Kidney tubule cell (primary cell): ENCODE measurements at regions not wholly inside any gene's neighbourhood (a gene's known extent, or its start where the extent isn't known, plus 50 kb on each side); places are given as distances from the start of the nearest gene placed in this dataset.

Experiments
- DNase-seq: peaks from one replicate; pipeline ENCODE4 v3.0.0-alpha.2; 2018; ENCODE audit warnings: low spot score

DNA sequence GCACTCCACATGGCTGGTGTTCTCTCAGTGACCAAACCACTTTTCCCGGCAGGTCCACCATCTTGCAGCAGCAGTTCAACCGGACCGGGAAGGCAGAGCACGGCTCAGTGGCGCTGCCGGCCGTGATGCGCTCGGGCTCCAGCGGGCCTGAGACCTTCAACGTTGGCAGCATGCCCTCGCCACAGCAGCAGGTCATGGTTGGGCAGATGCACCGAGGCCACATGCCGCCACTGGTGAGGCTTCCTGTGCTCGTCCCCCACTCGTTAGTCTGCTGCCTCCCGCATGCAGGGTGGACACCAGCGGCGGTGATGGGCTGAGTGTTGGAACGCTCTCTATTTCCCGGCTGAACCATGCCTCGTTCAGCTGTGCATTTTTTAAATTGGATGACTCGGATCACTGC, 344.9 kb upstream of the TPM1 start:
- DNase-seq, result no peak

DNA sequence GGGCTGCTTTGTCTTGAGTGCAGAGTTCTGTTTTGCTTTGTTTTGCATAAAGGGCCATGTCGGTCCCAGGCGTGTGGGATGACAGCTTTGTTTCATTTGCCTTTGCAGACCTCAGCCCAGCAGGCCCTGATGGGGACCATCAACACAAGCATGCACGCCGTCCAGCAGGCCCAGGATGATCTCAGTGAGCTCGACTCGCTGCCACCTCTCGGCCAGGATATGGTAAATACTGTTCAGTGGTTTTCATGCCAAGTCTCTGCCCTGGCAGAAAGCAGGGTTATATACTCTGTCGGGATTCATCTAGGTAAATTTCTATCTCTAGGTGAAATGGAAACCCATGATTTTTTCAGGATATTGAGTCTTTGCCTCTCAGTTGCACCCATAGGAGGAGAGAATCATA, 343.9 kb upstream of the TPM1 start:
- DNase-seq, result no peak

DNA sequence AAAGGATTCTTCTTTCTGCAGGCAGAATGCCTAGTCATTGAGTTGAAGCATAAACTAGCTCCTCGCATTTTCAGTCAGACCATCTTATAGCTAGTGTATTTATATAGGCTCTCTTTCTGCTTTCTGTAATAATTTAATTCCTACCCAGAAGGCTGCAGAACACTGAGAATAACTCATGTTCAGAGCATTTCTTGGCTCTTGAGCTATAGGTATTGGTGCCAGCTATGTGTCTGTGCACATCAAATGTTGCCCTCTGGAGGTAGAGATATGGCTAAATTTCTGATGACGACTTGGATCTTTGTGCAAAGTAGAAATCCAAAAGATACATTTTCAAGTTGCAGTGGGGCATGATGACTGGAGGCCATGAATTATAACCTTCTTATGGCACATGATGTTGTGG, 336.2 kb upstream of the TPM1 start:
- DNase-seq, result peak; percentile 6

DNA sequence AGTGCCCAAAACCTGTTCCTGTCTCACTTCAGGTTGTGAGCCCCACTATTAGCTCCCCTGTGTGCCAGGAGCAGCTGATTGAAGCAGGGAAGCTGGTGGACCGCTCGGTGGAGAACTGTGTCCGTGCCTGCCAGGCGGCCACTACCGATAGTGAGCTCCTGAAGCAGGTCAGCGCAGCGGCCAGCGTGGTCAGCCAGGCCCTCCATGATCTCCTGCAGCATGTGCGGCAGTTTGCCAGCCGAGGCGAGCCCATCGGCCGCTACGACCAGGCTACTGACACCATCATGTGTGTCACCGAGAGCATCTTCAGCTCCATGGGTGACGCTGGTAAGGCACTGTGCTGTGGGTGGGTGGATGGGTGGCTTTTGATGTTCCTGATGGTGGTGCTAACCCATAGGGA, 334.1 kb upstream of the TPM1 start:
- DNase-seq, result no peak

DNA sequence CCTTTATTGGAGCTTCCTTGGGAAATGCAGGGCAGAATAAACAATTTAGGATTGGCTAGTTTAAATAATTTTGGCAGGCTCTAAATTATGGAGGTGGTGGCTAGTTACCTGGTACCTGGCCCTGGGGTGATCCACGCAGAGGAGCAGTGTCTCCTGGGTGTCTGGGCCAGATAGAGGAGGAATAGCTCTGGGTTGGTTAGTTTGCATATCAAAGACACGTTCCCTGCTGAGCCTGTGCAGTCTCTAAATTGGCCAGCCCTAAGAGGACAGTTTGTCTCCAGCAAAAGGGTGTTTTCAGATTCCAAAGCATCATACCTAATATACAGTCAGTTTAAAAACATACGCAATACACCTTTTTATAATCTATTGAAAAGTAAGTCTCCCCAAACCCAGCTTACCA, 333.3 kb upstream of the TPM1 start:
- no peak for DNase-seq

DNA sequence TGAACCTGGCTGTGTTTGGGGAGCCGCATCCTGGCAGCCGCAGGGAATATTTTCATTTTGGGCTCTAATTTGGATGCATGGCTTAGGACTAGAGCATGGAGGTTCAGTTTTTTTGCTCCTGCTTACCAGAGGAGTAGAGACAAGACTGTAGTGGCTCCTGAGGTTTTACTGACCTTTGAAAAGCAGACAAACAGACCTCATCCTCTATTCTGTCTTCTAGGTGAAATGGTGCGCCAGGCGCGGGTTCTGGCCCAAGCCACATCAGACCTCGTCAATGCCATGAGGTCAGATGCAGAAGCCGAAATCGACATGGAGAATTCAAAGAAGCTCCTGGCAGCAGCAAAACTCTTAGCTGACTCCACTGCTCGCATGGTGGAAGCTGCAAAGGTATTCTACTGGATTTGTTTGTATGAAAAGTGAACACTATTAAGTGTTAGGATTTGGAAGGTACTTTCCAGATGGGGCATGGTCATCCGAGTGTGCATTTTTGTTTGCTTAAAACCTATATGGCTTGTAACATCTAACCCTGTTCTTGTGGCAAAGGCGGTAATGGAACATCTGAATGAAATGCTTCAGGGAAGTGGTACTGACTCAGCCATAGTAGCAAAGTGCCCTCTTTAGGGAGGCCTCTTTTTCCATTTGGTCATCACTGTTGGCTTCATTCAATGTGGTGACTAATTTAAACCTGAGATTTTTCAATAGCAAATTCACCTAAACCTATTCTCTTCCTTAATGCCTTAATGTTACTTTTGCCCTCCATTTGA, 330.7 kb upstream of the TPM1 start:
- peak; percentile 46 for DNase-seq

DNA sequence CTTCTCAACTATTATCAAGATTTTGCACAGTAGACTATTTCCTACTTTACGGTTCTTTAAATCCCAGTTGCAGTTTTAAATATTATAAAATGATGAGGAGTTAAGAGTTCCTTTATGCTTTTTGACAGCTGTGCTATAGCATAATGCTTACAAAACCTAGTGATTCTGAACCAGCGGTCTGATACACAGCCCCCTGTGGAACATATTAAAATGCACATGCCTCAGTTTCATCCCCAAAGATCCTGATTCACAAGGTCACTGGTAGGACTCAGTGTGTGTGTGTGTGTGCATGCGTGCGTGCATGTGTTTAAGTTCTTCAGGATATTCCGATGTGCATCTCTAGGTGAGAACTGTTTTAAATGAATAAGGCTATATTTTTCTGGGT, 330.1 kb upstream of the TPM1 start:
- no peak for DNase-seq

DNA sequence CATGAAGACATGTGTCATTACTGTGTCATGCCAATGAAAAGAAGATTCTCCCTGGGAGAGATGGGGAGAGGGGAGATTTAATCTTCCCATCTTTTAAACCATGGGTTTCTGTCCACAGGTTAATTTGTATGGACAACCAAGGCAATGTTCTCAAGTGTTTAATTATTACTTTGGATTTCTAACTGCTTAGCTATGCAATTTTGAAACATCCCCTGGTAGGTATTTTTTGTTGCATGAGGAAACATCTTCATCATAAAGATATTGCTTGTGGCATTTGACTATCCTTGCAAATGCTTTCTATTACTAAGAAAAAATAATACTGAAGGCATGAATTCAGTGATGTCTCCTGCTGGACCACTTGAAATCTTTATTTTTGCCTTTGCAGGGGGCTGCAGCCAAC, 326.6 kb upstream of the TPM1 start:
- no peak for DNase-seq

DNA sequence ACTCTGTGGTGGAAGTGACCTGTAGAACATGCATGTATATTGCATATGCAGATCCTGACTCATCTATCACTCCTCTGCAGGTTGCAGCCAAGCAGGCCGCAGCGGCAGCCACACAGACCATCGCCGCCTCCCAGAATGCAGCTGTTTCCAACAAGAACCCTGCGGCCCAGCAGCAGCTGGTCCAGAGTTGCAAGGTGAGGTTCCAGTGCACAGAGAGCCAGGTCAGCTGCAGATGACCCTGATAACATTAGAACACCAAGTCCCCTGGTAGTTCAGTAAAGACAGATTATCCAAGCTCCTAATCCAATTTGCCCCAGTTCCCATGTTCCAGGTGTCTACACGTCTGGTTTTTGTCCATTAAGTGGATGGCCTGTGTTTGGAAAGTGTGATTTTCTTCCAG, 325.1 kb upstream of the TPM1 start:
- DNase-seq, result no peak

DNA sequence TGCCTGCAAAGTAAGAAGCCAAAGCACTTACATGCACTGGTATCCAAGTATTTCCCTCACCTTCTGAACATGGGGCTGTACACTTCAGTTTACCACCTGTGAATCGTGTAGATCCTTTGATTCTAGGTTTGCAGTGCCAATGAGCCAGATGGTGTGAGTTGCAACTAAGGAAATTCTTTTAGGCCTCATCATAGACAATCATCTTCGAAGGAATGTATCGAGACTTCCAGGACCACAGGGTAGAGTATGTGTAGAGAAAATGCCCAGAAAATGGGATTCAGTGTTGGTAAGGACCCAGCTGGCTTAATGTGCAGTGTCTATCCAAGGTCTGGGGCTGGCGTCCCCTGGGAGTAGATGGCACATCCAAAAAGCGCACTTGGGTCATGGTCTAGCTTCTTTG, 323.2 kb upstream of the TPM1 start:
- DNase-seq, result peak; percentile 46

DNA sequence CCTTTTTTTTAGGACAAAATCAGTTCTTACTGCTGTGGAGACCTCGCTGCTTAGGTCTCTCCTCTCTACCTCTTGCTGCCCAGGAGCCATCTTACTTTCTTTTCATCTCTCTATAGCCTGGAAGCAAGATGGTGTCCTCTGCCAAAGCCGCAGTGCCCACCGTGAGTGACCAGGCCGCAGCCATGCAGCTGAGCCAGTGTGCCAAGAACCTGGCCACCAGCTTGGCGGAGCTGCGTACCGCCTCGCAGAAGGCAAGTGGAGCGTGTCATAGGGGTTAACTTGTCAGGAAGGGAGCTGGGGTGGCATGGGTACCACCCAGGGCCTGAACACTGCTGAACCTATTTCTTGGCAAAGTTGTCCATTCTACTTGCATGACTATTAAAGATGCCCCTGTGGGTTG, 320.3 kb upstream of the TPM1 start:
- DNase-seq, result no peak

DNA sequence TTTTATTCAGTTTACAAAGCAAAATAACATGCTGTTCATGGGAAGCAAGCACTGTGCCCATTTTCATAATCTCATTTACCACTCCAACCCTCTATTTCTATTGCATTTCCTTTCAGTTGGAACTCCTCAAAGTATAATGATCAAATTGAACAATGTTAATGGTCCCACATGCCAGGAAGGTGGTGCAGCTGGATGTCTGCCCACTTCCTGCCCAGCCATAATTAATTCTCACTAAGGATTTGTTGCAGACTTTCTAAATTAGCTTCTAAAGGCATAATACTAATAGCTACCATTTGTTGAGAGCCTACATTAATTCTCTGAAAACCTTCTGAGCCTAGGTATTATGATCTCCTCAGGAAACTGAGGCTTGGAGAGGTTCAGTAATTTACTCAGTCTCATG, 316.1 kb upstream of the TPM1 start:
- no peak for DNase-seq

DNA sequence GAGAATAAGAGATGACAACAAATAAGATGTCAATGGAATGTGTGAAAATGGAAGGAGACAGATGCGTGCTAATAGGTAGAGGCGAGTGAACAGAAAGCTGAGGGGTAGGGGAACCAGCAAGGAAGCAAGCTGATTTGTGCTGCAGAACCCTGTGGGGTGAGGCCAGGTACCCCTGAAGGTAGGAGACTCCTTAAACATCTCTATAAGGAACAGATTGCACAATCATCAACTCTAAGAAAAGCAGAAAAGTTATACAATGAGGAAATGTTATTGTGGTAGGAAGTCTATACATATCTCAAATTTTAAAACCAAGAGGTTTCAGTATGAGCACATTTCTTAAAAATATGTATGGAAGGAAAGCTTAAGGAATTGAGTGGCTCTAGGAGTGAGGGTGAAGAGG, 315.0 kb upstream of the TPM1 start:
- DNase-seq, result no peak

DNA sequence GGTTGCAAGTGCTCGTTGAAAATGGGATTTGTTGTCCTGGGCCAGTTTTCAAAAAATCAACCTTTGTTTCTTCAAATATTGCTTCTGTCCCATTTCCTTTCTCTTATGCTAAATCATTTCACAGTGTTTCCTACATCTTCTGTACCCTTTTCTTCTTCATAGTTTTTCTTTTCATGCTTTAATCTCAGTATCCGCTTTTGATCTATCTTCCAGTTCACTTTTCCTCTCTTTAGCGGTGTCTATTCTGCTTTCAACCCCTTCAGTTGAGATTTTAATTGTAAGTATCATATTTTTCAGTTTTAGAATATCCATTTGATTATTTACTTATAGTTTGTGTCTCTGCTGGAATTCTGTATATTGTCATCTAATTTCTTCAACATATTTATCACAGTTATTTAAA, 311.7 kb upstream of the TPM1 start:
- DNase-seq, result no peak

DNA sequence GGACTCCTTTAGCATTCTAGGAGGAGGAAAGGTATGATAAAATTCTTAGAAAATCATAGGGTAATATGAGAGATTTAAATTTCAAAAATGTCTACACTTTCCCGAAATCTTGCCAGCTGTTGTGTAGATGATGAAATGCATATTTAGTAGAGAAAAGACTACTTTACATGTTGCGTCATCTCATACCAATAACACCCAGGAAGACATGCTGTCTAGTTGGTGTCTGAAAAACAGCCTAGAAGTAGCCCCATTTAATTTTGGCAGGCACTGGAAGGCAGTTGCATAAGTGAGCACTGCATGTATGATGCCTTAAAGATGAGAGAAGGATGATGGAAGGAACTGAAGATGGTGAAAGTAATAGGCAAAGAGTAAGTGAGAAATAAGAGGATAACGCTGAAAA, 310.5 kb upstream of the TPM1 start:
- no peak for DNase-seq

DNA sequence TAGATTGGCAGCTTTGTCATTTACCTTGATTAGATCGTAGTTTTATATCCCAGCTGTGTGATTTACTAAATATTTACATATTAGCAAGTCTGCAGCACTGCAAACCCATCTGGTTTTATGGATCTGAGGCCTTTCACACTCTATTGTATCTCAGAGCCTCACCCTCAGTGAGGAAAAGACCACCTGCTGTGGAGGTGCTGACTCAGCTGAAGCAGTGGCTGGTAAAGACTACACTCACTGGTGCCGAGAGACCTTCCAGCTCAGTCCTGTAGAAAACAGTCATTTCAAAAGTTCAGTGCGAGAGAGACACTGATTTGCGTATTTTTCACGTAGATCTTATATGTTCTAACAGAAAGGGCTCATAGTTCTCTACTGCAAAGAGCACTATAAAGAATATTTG, 307.8 kb upstream of the TPM1 start:
- DNase-seq, result no peak

DNA sequence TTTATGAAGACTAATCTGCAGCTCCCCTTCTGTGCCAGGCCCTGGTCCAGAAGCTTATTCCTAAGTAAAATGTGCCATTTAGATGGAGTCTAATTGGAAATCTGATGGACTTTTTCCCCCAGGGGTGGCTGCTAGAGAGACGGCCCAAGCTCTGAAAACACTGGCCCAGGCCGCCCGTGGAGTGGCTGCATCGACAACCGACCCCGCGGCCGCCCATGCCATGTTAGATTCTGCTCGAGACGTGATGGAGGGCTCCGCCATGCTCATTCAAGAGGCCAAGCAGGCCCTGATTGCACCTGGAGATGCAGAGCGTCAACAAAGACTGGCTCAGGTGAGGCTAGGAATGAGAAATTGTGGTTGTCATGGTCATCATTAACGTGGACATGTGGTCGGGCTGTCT, 305.8 kb upstream of the TPM1 start:
- DNase-seq, result no peak

DNA sequence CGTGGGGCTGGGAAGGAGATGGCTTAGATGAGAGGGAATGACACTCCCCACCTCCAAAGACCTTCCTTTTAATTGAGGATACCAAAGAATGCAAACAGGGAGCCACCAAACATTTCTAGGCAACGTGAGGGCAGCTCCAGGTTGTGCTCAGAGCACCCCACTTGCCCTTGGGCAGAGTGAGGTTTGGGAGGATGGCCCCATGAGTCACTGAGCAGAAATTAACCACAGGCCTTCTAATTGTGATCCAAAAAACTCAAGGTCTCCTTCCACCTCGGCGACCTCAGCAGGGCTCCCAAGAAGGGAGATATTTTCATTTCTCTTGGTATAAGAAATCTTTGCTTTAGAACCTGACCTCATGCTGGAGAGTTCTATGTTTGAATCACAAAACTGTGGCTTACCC, 305.0 kb upstream of the TPM1 start:
- DNase-seq, result no peak

DNA sequence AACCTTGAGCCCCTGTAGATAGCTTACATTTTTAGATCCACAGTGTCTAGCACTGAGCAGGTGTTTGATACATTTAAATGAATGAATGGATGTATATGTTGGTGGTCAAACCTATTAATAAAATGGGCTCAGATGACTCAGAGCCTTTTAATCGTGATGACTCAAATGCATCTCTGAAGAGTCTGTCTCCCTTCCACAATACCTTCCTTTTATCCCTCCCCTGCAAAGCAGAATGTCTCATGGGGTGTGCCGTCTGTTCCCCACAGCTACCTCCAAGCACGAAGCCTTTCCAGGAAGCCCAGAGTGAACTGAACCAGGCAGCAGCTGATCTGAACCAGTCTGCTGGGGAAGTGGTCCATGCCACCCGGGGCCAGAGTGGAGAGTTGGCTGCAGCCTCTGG, 303.5 kb upstream of the TPM1 start:
- peak; percentile 89 for DNase-seq

DNA sequence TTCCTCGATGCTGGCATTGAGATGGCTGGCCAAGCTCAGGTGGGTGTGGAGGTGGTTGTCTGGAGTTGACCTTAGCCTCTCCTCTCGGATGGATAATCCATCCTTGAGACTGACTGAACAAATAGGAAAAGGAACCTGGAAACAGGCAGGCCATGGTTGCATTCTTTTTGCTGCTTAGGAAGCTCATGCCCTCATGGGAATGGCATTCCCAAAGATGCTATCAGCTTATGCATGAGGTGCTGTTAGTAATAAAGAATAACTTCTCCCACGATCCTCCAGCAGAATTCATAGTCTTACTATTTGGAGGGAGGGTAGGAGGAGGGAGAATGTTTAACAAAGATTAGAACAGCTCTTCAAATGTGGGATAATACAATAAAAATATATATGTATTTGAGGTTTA, 303.0 kb upstream of the TPM1 start:
- peak; percentile 82 for DNase-seq

DNA sequence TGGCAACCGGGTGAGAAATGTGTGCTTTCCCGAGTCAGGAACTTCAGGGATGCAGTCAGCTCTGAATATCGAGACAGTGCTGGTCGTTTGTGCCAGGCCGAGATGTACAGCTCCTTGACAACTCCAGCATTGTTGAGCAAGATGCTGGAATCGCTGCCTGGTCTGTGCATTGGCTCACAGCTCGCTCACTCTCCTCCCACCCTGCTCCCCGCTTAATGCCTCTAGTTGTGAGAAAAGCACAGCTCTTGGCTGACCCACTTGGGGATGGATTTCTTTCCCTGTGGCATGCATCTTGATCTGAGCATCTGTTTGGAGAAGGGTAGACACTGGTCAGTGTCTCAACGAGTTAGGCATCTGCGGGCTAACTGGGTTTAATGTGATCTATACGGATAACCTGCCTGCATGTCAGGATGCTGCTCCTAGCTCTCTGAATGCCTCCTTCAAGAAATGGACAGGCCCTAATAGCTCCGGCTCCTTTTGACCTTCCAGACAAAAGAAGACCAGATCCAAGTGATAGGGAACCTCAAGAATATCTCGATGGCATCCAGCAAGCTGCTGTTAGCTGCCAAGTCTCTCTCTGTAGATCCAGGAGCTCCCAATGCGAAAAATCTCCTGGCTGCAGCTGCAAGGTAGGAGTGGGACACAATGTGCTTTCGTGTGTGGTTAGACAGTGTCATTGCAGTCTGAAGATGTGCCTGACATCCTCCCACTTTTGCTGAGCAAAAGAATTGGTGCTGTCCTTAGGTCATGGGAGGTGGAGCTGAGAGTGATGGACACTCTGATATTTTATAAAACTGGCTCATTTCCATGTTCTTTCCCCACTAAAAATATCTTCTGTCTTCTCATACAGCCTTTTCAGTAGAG, 302.2 kb upstream of the TPM1 start:
- no peak for DNase-seq

DNA sequence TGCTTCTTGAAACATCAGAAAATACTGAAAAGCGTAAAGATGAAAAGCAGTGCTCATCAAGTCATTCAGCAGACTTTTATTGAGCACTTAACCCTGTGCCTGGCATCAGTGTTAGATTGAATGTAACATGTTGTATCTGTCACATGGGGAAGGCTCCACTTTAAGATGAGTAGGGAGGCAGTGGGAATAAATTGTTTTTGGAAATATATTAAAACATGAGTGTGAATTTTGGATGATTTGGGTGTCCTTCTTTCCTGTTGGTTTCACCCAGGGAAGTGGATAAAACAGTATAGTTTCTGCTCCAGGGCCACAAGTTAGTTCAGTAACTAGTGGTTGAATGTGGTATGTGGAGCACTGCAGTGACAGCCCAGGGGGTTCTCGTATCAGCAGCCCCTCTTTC, 301.4 kb upstream of the TPM1 start:
- no peak for DNase-seq

DNA sequence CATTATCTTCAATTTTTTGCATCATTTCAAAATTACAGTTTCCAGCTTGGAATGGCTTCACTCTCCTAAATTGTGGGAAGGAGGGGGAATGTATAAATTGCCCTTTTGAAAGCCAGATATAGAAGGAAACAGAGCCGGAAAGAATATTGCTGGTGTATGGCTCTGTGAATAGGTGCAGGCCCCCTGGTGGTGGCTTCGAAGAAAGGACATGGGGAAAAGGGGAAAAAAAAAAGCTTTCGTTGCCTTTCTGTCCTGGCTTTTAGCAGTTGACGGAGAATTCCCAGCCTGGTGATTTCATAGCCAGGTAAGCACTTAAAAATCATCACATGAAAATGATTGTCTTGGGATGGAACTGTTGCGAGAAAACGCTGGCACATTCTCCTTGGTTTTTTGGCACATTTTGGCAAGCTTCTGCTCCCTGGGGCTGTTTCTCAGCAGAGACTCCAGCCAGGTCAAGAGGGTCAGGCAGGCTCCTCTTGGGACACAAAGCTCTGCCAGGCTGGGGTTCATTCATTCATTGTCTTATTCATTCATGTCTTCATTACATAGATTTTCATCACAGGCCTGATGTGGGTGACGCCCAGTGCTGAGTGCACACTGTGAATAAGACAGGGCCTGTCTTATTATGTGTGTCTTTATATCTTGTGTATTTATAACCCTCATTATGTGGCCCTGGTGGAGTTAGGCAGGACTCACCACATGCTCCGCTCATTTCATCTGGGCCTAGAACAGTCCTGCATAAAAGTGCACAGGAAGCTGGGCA, 300.0 kb upstream of the TPM1 start:
- peak; percentile 90 for DNase-seq
